HL-60 (cell line): ENCODE measurements at regions not wholly inside any gene's neighbourhood (a gene's known extent, or its start where the extent isn't known, plus 50 kb on each side); places are given as distances from the start of the nearest gene placed in this dataset.

Source experiments
- CTCF ChIP-seq: IDR thresholded peaks from one replicate; pipeline ENCODE4 v1.5.1; 2011; ENCODE audit warnings: low read length, control low read depth, inconsistent platforms; ENCODE audit not compliant: insufficient read depth
- POLR2AphosphoS5 ChIP-seq: IDR thresholded peaks from 2 replicates; pipeline ENCODE4 v1.6.1; 2012; ENCODE audit warnings: low read depth
- REST ChIP-seq: IDR thresholded peaks from 2 replicates; pipeline ENCODE4 v1.6.1; 2012; ENCODE audit warnings: low read depth; ENCODE audit not compliant: insufficient replicate concordance

GRCh38 chr6:140554421-140554820 is 1180.0 kb upstream of the CITED2 start:
- no peak for TF ChIP-seq CTCF
- TF ChIP-seq REST: no peak
- no peak for TF ChIP-seq POLR2AphosphoS5
